Right hindlimb (tissue), 1 donor: ENCODE measurements at regions not wholly inside any gene's neighbourhood (a gene's known extent, or its start where the extent isn't known, plus 50 kb on each side); places are given as distances from the start of the nearest gene placed in this dataset.
"Not testable (repeated sequence)": the region's sequence is repeated elsewhere in the genome, so short reads cannot be mapped to it uniquely, and the experiment has no call there.

Experiments
- DNase-seq: peaks from one replicate; pipeline ENCODE4 v3.0.0-alpha.2; 2018

DNA sequence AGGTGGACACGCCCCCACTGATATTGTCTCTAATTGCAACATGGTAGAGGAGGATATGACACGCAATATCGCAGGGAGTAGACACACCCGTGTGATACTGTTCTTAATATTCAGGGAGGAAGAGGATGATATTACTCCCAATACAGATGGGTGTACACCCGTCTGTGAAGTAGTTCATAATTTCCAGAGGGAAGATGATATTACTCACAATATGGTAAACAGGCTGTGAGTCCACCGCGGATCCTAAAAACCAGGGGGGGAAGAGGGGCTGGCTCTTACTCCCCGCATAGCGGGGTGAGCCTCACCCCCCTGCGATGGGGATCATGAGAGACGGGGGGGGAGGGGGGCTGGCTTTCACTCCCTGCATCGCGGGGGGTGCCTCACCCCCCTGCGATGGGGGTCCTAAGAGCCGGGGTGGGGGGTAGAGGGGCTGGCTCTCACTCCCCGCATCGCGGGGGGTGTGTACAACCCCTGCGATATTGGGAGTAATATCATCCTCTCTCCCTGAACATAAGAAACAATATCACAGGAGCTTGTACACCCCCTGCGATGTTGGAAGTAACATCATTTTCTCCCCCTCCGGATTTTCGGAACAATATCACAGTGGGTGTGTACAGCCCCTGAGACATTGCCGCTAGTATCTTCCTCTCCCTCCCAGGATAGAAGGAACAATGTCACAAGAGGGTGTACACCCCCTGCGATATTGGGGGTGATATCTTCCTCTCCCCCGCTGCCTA lies 52.2 kb upstream of the FRG2C start:
- DNase-seq = not testable (repeated sequence)
